ENCODE measurements at regions not wholly inside any gene's neighbourhood (a gene's known extent, or its start where the extent isn't known, plus 50 kb on each side); places are given as distances from the start of the nearest gene placed in this dataset.

GRCh38 chr2:108067820-108068405 lies 81.6 kb downstream of the SLC5A7 start:
- DNase-seq (ENCODE audit: low read depth in 4 of 4, low spot score in 3 of 4) = no peak

GRCh38 chr2:108069515-108070310 lies 83.4 kb downstream of the SLC5A7 start:
- DNase-seq (ENCODE audit: low read depth in 4 of 4, low spot score in 3 of 4) = no peak

- DNase-seq (ENCODE audit: low read depth in 4 of 4, low spot score in 3 of 4) = peak in 1 of 4 donors; percentile 12
Observed at GRCh38 chr2:108073415-108074072, 87.2 kb downstream of the SLC5A7 start.

- no peak for DNase-seq (ENCODE audit: low read depth in 4 of 4, low spot score in 3 of 4)
Observed at GRCh38 chr2:108074150-108074549, 87.8 kb downstream of the SLC5A7 start.

- DNase-seq (ENCODE audit: low read depth in 4 of 4, low spot score in 3 of 4) = no peak
Observed at GRCh38 chr2:108074946-108075345, 88.6 kb downstream of the SLC5A7 start.

GRCh38 chr2:108076527-108076926 lies 90.2 kb downstream of the SLC5A7 start:
- DNase-seq (ENCODE audit: low read depth in 4 of 4, low spot score in 3 of 4) = no peak

GRCh38 chr2:108079736-108080135 lies 93.4 kb downstream of the SLC5A7 start:
- DNase-seq (ENCODE audit: low read depth in 4 of 4, low spot score in 3 of 4) = no peak

GRCh38 chr2:108080177-108080576 lies 93.9 kb downstream of the SLC5A7 start:
- DNase-seq (ENCODE audit: low read depth in 4 of 4, low spot score in 3 of 4) = no peak

- DNase-seq (ENCODE audit: low read depth in 4 of 4, low spot score in 3 of 4) = no peak
Observed at GRCh38 chr2:108082978-108083377, 96.7 kb downstream of the SLC5A7 start.

GRCh38 chr2:108084311-108084710 lies 98.0 kb downstream of the SLC5A7 start:
- no peak for DNase-seq (ENCODE audit: low read depth in 4 of 4, low spot score in 3 of 4)

- DNase-seq (ENCODE audit: low read depth in 4 of 4, low spot score in 3 of 4) = no peak
Observed at GRCh38 chr2:108092886-108093285, 106.6 kb downstream of the SLC5A7 start.

GRCh38 chr2:108101481-108101880 lies 115.2 kb downstream of the SLC5A7 start:
- DNase-seq (ENCODE audit: low read depth in 4 of 4, low spot score in 3 of 4) = no peak

- no peak for DNase-seq (ENCODE audit: low read depth in 4 of 4, low spot score in 3 of 4)
Observed at GRCh38 chr2:108106731-108107130, 120.4 kb downstream of the SLC5A7 start.

- DNase-seq (ENCODE audit: low read depth in 4 of 4, low spot score in 3 of 4) = no peak
Observed at GRCh38 chr2:108111936-108112335, 125.6 kb downstream of the SLC5A7 start.

GRCh38 chr2:108115868-108116267 lies 123.9 kb upstream of the SULT1C3 start:
- no peak for DNase-seq (ENCODE audit: low read depth in 4 of 4, low spot score in 3 of 4)

GRCh38 chr2:108118996-108119395 lies 120.8 kb upstream of the SULT1C3 start:
- DNase-seq (ENCODE audit: low read depth in 4 of 4, low spot score in 3 of 4) = no peak

GRCh38 chr2:108119492-108119891 lies 120.3 kb upstream of the SULT1C3 start:
- DNase-seq (ENCODE audit: low read depth in 4 of 4, low spot score in 3 of 4) = no peak

GRCh38 chr2:108124736-108125495 lies 114.9 kb upstream of the SULT1C3 start:
- no peak for DNase-seq (ENCODE audit: low read depth in 4 of 4, low spot score in 3 of 4)

- no peak for DNase-seq (ENCODE audit: low read depth in 4 of 4, low spot score in 3 of 4)
Observed at GRCh38 chr2:108125581-108125980, 114.2 kb upstream of the SULT1C3 start.

- no peak for DNase-seq (ENCODE audit: low read depth in 4 of 4, low spot score in 3 of 4)
Observed at GRCh38 chr2:108128249-108128648, 111.5 kb upstream of the SULT1C3 start.

GRCh38 chr2:108129636-108130035 lies 110.1 kb upstream of the SULT1C3 start:
- DNase-seq (ENCODE audit: low read depth in 4 of 4, low spot score in 3 of 4) = no peak
